Testis (tissue), 2 donors: ENCODE measurements at regions not wholly inside any gene's neighbourhood (a gene's known extent, or its start where the extent isn't known, plus 50 kb on each side); places are given as distances from the start of the nearest gene placed in this dataset.

Experiments
- DNase-seq: peaks from one replicate; pipeline ENCODE4 v3.0.0-alpha.2; 2019
- H3K27ac ChIP-seq, 2 donors: fragments of 200-600 bp; sonication (generic); one replicate each; pipeline ENCODE4 v1.5.1; 2019
- H3K27me3 ChIP-seq: fragments of 200-600 bp; sonication (generic); one replicate; pipeline ENCODE4 v1.5.1; 2019
- H3K36me3 ChIP-seq: fragments of 200-600 bp; sonication (generic); one replicate; pipeline ENCODE4 v1.5.1; 2017; ENCODE audit warnings: low read depth; ENCODE audit errors: missing control alignments
- H3K4me1 ChIP-seq: fragments of 200-600 bp; sonication (generic); one replicate; pipeline ENCODE4 v1.5.1; 2019
- H3K4me3 ChIP-seq, 2 donors: fragments of 200-600 bp; sonication (generic); one replicate each; pipeline ENCODE4 v1.5.1; 2017 to 2019
- H3K9me3 ChIP-seq: fragments of 200-600 bp; sonication (generic); one replicate; pipeline ENCODE4 v1.5.1; 2017
- CTCF ChIP-seq, 3 experiments: fragments of 450-650 bp in 2 of 3; fragments of 200-600 bp in 1 of 3; sonication (generic) in 1 of 3; IDR thresholded peaks; one replicate each; pipeline ENCODE4 v1.5.1; 2016 to 2019; ENCODE audit warnings: antibody characterized with exemption in 3 of 3, mild to moderate bottlenecking in 2 of 3, moderate library complexity in 1 of 3
- POLR2A ChIP-seq: fragments of 450-650 bp; IDR thresholded peaks from one replicate; pipeline ENCODE4 v1.6.1; 2017; ENCODE audit warnings: antibody characterized with exemption, mild to moderate bottlenecking, moderate library complexity
- WGBS, 2 donors: methylation state at CpG; one replicate each; pipeline ENCODE4 v1.1.5; 2018; 5-methylcytosine and 5-hydroxymethylcytosine counted together
- intact Hi-C: fragments of 100-400 bp; cut with DNase I; formaldehyde crosslinking; loops from one replicate; pipeline ENCODE4 v1.15.1; 2023; ENCODE audit warnings: low total_unique reads

- intact Hi-C loops, result no loop called here
- Histone ChIP-seq H3K9me3 (no peaks in the 10 kb centered on the region), H3K27ac (no peak overlapping the region), H3K4me3 (no peak overlapping the region), H3K36me3 (no peaks in the 10 kb centered on the region), H3K27me3 (no peaks in the 10 kb centered on the region), H3K4me1 (no peaks in the 10 kb centered on the region)
- TF ChIP-seq POLR2A (no peak), CTCF (IDR thresholded peaks at IDR 0.05) (no peak)
- DNase-seq, result no peak
- WGBS, 2 donors, result 94 to 97% methylated on average over 13 of the region's 13 CpGs
Measured at GRCh38 chr18:59062643-59063006, 77.1 kb upstream of the SEC11C start.

GRCh38 chr18:59063300-59063906, 76.3 kb upstream of the SEC11C start:
- intact Hi-C loops, result no loop called here
- Histone ChIP-seq H3K27ac (no peak overlapping the region), H3K9me3 (no peaks in the 10 kb centered on the region), H3K27me3 (no peaks in the 10 kb centered on the region), H3K4me3 (no peak overlapping the region), H3K4me1 (no peaks in the 10 kb centered on the region), H3K36me3 (no peaks in the 10 kb centered on the region)
- WGBS, 2 donors, result 79 to 89% methylated on average over 7 of the region's 7 CpGs
- DNase-seq, result no peak
- no peak for TF ChIP-seq POLR2A
- TF ChIP-seq CTCF (IDR thresholded peaks at IDR 0.05), result no peak

DNA sequence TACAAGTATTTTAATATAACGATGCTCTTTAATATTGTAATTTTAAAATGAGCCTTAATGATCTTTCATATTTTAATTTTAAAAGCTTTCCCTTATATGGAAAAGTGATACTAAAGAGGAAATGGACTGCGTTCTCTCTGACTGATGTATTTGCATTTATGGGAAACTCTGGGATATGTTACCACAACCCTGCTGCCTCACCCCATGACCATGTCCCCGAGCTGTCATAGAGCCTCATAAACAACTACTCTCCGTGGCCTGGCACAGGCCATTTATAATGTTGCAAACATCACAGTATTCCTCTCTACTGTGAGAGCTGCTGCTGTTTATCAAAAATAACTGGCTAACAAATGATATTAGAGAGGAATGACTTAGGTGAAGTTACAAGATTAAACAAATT, 75.8 kb upstream of the SEC11C start:
- Histone ChIP-seq H3K4me3 (no peak overlapping the region), H3K27me3 (no peaks in the 10 kb centered on the region), H3K9me3 (no peaks in the 10 kb centered on the region), H3K4me1 (no peaks in the 10 kb centered on the region), H3K36me3 (no peaks in the 10 kb centered on the region), H3K27ac (no peak overlapping the region)
- 85 to 92% methylated on average over 4 of the region's 4 CpGs for WGBS, 2 donors
- intact Hi-C loops, result no loop called here
- no peak for DNase-seq
- TF ChIP-seq CTCF (IDR thresholded peaks at IDR 0.05), result no peak
- TF ChIP-seq POLR2A, result no peak

GRCh38 chr18:59065684-59066083, 74.0 kb upstream of the SEC11C start:
- no peaks in the 10 kb centered on the region for H3K4me1 ChIP-seq
- intact Hi-C loops, result no loop called here
- no peak overlapping the region for H3K27ac ChIP-seq
- H3K9me3 ChIP-seq, result no peaks in the 10 kb centered on the region
- H3K36me3 ChIP-seq, result no peaks in the 10 kb centered on the region
- no peak overlapping the region for H3K4me3 ChIP-seq
- 93 to 94% methylated on average over 6 of the region's 6 CpGs for WGBS, 2 donors
- no peaks in the 10 kb centered on the region for H3K27me3 ChIP-seq
- TF ChIP-seq CTCF (IDR thresholded peaks at IDR 0.05), result no peak
- no peak for TF ChIP-seq POLR2A
- no peak for DNase-seq

GRCh38 chr18:59067873-59068272, 71.8 kb upstream of the SEC11C start:
- Histone ChIP-seq H3K9me3 (no peaks in the 10 kb centered on the region), H3K4me3 (no peak overlapping the region), H3K27ac (no peak overlapping the region), H3K4me1 (no peaks in the 10 kb centered on the region), H3K27me3 (no peaks in the 10 kb centered on the region), H3K36me3 (no peaks in the 10 kb centered on the region)
- WGBS, 2 donors, result 60 to 76% methylated on average over 2 of the region's 2 CpGs
- peak in 2 of 3 experiments; percentile 47 to 53 for TF ChIP-seq CTCF (IDR thresholded peaks at IDR 0.05)
- TF ChIP-seq POLR2A, result no peak
- DNase-seq, result peak; percentile 55
- intact Hi-C loops, result no loop called here
